Smooth muscle cell of the brain vasculature (primary cell): ENCODE measurements at regions not wholly inside any gene's neighbourhood (a gene's known extent, or its start where the extent isn't known, plus 50 kb on each side); places are given as distances from the start of the nearest gene placed in this dataset.
"Not testable (repeated sequence)": the region's sequence is repeated elsewhere in the genome, so short reads cannot be mapped to it uniquely, and the experiment has no call there.

Source experiments
- DNase-seq: peaks from one replicate; pipeline ENCODE4 v3.0.0-alpha.2; 2012; ENCODE audit warnings: low read depth, low spot score

GRCh38 chr1:186775881-186776560, 52.7 kb upstream of the PLA2G4A start:
- no peak for DNase-seq

GRCh38 chr1:186775036-186775435, 53.7 kb upstream of the PLA2G4A start:
- no peak for DNase-seq

GRCh38 chr1:186772228-186772627, 56.5 kb upstream of the PLA2G4A start:
- no peak for DNase-seq

- DNase-seq = no peak
These were observed 58.3 kb upstream of the PLA2G4A start for GRCh38 chr1:186770421-186770820.

GRCh38 chr1:186768906-186769305, 59.8 kb upstream of the PLA2G4A start:
- DNase-seq = no peak

- DNase-seq = no peak
These were observed 63.3 kb upstream of the PLA2G4A start for GRCh38 chr1:186765446-186765845.

- peak; percentile 24 for DNase-seq
These were observed 65.6 kb upstream of the PLA2G4A start for GRCh38 chr1:186763107-186763506.

GRCh38 chr1:186762653-186763052, 66.1 kb upstream of the PLA2G4A start:
- no peak for DNase-seq

- no peak for DNase-seq
These were observed 67.4 kb upstream of the PLA2G4A start for GRCh38 chr1:186761358-186761757.

- DNase-seq = no peak
These were observed 68.3 kb upstream of the PLA2G4A start for GRCh38 chr1:186760446-186760845.

- not testable (repeated sequence) for DNase-seq
These were observed 69.7 kb upstream of the PLA2G4A start for GRCh38 chr1:186758896-186759606.

- no peak for DNase-seq
These were observed 70.9 kb upstream of the PLA2G4A start for GRCh38 chr1:186757851-186758250.

- no peak for DNase-seq
These were observed 74.1 kb upstream of the PLA2G4A start for GRCh38 chr1:186754542-186755145.

- no peak for DNase-seq
These were observed 73.0 kb upstream of the PTGS2 start for GRCh38 chr1:186753241-186753640.

GRCh38 chr1:186750257-186750656, 70.0 kb upstream of the PTGS2 start:
- no peak for DNase-seq

- DNase-seq = no peak
These were observed 69.6 kb upstream of the PTGS2 start for GRCh38 chr1:186749820-186750219.

GRCh38 chr1:186747661-186748060, 67.4 kb upstream of the PTGS2 start:
- no peak for DNase-seq

GRCh38 chr1:186745531-186746146, 65.4 kb upstream of the PTGS2 start:
- DNase-seq = no peak

GRCh38 chr1:186741640-186742039, 61.4 kb upstream of the PTGS2 start:
- DNase-seq = no peak

- DNase-seq = no peak
These were observed 60.1 kb upstream of the PTGS2 start for GRCh38 chr1:186740324-186740723.

- no peak for DNase-seq
These were observed 59.3 kb upstream of the PTGS2 start for GRCh38 chr1:186739515-186739914.

- DNase-seq = no peak
These were observed 58.7 kb upstream of the PTGS2 start for GRCh38 chr1:186738926-186739325.
